Panc1 (cell line): ENCODE measurements at regions not wholly inside any gene's neighbourhood (a gene's known extent, or its start where the extent isn't known, plus 50 kb on each side); places are given as distances from the start of the nearest gene placed in this dataset.

Experiments
- ATAC-seq: fragments of 200-7000 bp; cut with Tn5 transposase; 2 replicates; pipeline ENCODE4 v1.9.1; 2020; ENCODE audit warnings: mild to moderate bottlenecking, moderate library complexity
- BruUV-seq: library from RNA; stranded (reverse); fragments of 400-500 nt; replicated peaks from 2 replicates; lab custom pipeline; 2021; lab: Mats Ljungman, UMichigan
- CTCF ChIA-PET: fragments of 300-600 bp; sonication (Branson Sonifier 250); formaldehyde crosslinking; loops from one replicate; lab custom pipeline; 2022; ENCODE audit warnings: antibody characterized with exemption; lab: Charles Lee
- POLR2A ChIA-PET: fragments of 300-600 bp; sonication (Branson Sonifier 250); formaldehyde crosslinking; loops from one replicate; lab custom pipeline; 2022; ENCODE audit warnings: antibody characterized with exemption; lab: Charles Lee
- DNase-seq: peaks from one replicate; pipeline ENCODE4 v3.0.0-alpha.2; 2010; ENCODE audit warnings: low read depth, low spot score
- H3K27ac ChIP-seq: 2 replicates; pipeline ENCODE4 v1.5.1; 2011; ENCODE audit warnings: mild to moderate bottlenecking, low read length, inconsistent platforms
- H3K27me3 ChIP-seq: fragments of 200-500 bp; sonication (Bioruptor generic); 2 replicates; pipeline ENCODE4 v1.6.0; 2014; ENCODE audit warnings: low read length, inconsistent platforms; ENCODE audit not compliant: control insufficient read depth, insufficient read depth
- H3K36me3 ChIP-seq: fragments of 200-500 bp; sonication (Bioruptor generic); 2 replicates; pipeline ENCODE4 v1.5.1; 2014; ENCODE audit warnings: inconsistent platforms, mild to moderate bottlenecking, low read length, moderate library complexity; ENCODE audit not compliant: control insufficient read depth, insufficient read depth
- H3K4me1 ChIP-seq: 2 replicates; pipeline ENCODE4 v1.5.1; 2011; ENCODE audit warnings: inconsistent platforms, mild to moderate bottlenecking, low read length, moderate library complexity; ENCODE audit not compliant: control insufficient read depth, insufficient read depth
- H3K4me3 ChIP-seq, 2 experiments: 2 replicates each; pipeline ENCODE4 v1.5.1; 2011 to 2012; ENCODE audit warnings: low read depth in 2 of 2, low read length in 2 of 2, mild to moderate bottlenecking in 2 of 2, inconsistent platforms in 1 of 2, moderate library complexity in 1 of 2
- H3K9me3 ChIP-seq: fragments of 200-500 bp; sonication (Bioruptor generic); 2 replicates; pipeline ENCODE4 v1.5.1; 2014; ENCODE audit warnings: low read depth, mild to moderate bottlenecking, inconsistent platforms, low read length, moderate library complexity; ENCODE audit not compliant: control insufficient read depth, insufficient read depth
- CTCF ChIP-seq: fragments of 450-650 bp; IDR thresholded peaks from 2 replicates; pipeline ENCODE4 v1.5.1; 2017; ENCODE audit warnings: mild to moderate bottlenecking
- POLR2AphosphoS5 ChIP-seq: IDR thresholded peaks from 2 replicates; pipeline ENCODE4 v1.6.1; 2012; ENCODE audit warnings: mild to moderate bottlenecking, low read depth, low read length, moderate library complexity
- REST ChIP-seq, 2 experiments: IDR thresholded peaks; 2 replicates each; pipeline ENCODE4 v1.6.1; 2011 to 2012; ENCODE audit warnings: low read depth in 2 of 2, control low read depth in 1 of 2, low read length in 1 of 2, mild to moderate bottlenecking in 1 of 2, moderate library complexity in 1 of 2; ENCODE audit not compliant: insufficient read depth in 1 of 2
- SIN3A ChIP-seq: IDR thresholded peaks from 2 replicates; pipeline ENCODE4 v1.6.1; 2012; ENCODE audit warnings: low read depth, mild to moderate bottlenecking, low read length, moderate library complexity, borderline replicate concordance; ENCODE audit not compliant: insufficient read depth
- TCF7L2 ChIP-seq: IDR thresholded peaks from 2 replicates; pipeline ENCODE4 v1.6.1; 2011; ENCODE audit warnings: mild to moderate bottlenecking, low read depth, low read length, inconsistent platforms
- in situ Hi-C: cut with HindIII; loops from 2 replicates; pipeline ENCODE4 v1.10.0; 2016; ENCODE audit warnings: low sequenced_read_pairs, low pct_unique_long_range_greater_than_20kb
- intact Hi-C: fragments of 100-400 bp; cut with micrococcal nuclease; formaldehyde crosslinking; loops from one replicate; pipeline ENCODE4 v1.10.0; 2022; ENCODE audit not compliant: unreplicated experiment

GRCh38 chr13:89279374-89279773, 1608.2 kb downstream of the SLITRK5 start:
- DNase-seq (no peak), ATAC-seq (no peak)
- Histone ChIP-seq H3K9me3 (no peaks in the 10 kb centered on the region), H3K4me1 (no peaks in the 10 kb centered on the region), H3K27ac (no peak overlapping the region), H3K27me3 (no peaks in the 10 kb centered on the region), H3K36me3 (no peaks in the 10 kb centered on the region), H3K4me3 (no peak overlapping the region)
- TF ChIP-seq SIN3A = no peak
- no peak for TF ChIP-seq POLR2AphosphoS5
- TF ChIP-seq CTCF = no peak
- TF ChIP-seq REST (IDR thresholded peaks at IDR 0.05; ENCODE audit: insufficient read depth in 1 of 2, low read depth in 2 of 2, low read length in 1 of 2) = no peak
- no peak for TF ChIP-seq TCF7L2
- BruUV-seq = no TSS peak
- in situ Hi-C loops = no loop called here
- ChIA-PET POLR2A (no interaction called here), CTCF (no interaction called here)
- intact Hi-C loops = no loop called here

- ATAC-seq (no peak), DNase-seq (no peak)
- ChIA-PET POLR2A (no interaction called here), CTCF (no interaction called here)
- no TSS peak for BruUV-seq
- no peak overlapping the region for H3K4me3 ChIP-seq
- no peak for TF ChIP-seq CTCF
- TF ChIP-seq SIN3A = no peak
- TF ChIP-seq REST (IDR thresholded peaks at IDR 0.05; ENCODE audit: insufficient read depth in 1 of 2, low read depth in 2 of 2, low read length in 1 of 2) = no peak
- no peak for TF ChIP-seq POLR2AphosphoS5
- no peak for TF ChIP-seq TCF7L2
- H3K9me3 ChIP-seq = no peaks in the 10 kb centered on the region
- no peaks in the 10 kb centered on the region for H3K36me3 ChIP-seq
- H3K27ac ChIP-seq = no peak overlapping the region
- no peaks in the 10 kb centered on the region for H3K27me3 ChIP-seq
- no peaks in the 10 kb centered on the region for H3K4me1 ChIP-seq
- in situ Hi-C loops = no loop called here
- intact Hi-C loops = no loop called here
Measured at GRCh38 chr13:89281331-89281730, 1610.2 kb downstream of the SLITRK5 start.
